ENCODE measurements at regions not wholly inside any gene's neighbourhood (a gene's known extent, or its start where the extent isn't known, plus 50 kb on each side); places are given as distances from the start of the nearest gene placed in this dataset.

DNA sequence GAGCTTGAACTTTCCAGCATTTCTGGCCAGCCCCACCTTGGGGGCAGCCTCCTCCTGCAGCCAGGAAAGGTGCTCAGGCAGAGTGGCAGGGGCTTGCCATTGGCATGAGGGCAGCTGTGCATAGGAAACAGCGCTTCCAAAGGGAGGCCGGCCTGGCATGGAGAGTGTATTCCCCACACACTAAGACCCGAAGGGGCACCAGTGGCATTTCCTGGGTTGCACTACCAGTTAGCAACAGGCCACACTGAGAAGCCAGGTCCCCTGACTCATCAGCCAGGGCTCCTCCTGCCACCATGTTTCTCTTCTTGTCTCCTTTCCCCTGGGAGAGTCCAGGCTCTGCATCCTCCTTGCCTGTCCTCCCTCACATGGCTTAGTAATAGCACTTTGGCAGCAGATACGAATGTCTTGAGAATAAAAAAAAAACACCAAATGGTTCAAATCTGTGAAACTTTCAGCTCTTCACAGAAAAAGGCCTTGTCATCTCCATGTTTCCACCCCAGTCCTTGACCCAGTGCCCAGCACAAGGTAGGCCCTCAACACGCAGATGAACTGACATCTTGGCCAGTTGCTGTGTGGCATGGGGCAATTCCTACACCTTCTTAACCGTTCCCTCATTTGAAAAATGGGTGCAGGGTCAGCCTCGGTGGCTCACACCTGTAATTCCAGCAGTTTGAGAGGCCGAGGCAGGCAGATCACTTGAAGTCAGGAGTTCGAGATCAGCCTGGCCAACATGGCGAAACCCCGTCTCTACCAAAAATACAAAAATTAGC lies 180.4 kb downstream of the SMAD6 start:
- peak overlapping the region; percentile 38 to 89 (median 83) for H3K27ac Mint-ChIP-seq

DNA sequence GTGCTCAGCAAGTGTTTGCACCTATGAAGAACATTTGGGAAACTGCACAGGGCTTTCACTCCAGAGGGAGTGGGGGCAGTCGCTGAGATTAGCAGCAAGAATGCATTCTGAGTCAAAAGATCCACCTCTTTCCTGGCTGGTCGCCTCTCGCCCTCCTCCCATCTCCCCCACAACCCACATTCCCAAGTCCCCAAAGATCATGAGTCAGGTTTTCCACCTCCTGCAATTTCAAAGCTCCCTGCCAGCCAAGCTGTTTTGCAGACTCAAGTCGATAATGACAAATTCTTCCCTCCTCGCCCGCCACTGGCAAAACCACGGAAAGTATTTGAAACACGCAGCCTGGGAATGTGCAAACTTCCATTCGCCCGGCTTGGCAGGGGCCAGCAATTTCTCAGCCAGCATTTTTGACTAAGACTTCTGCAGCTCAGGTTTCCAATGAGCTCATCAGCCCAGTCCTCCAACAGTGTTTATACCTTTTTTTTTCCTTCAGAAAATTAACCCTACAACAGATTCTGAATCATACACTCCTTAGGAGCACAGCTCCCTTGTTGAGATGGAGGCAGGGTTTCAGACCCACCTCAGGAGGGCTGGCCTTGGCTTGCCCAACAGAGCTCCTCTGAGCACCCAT lies 181.4 kb downstream of the SMAD6 start:
- Mint-ChIP-seq H3K27me3 (ENCODE audit: low read depth) (peaks cover 8% of the 10 kb centered on the region), H3K4me1 (peaks cover 48% of the 10 kb centered on the region), H3K36me3 (ENCODE audit: low read depth) (peaks cover 4% of the 10 kb centered on the region), H3K9me3 (peaks cover 9% of the 10 kb centered on the region), H3K27ac (peak overlapping the region; percentile 87 to 91 (median 89)), H3K4me3 (peak overlapping the region; percentile 4 to 72 (median 43))
- TF ChIP-seq, protein P1, sequence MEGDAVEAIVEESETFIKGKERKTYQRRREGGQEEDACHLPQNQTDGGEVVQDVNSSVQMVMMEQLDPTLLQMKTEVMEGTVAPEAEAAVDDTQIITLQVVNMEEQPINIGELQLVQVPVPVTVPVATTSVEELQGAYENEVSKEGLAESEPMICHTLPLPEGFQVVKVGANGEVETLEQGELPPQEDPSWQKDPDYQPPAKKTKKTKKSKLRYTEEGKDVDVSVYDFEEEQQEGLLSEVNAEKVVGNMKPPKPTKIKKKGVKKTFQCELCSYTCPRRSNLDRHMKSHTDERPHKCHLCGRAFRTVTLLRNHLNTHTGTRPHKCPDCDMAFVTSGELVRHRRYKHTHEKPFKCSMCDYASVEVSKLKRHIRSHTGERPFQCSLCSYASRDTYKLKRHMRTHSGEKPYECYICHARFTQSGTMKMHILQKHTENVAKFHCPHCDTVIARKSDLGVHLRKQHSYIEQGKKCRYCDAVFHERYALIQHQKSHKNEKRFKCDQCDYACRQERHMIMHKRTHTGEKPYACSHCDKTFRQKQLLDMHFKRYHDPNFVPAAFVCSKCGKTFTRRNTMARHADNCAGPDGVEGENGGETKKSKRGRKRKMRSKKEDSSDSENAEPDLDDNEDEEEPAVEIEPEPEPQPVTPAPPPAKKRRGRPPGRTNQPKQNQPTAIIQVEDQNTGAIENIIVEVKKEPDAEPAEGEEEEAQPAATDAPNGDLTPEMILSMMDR (IDR thresholded peaks at IDR 0.05; ENCODE audit: unreplicated experiment in 3 of 3), result no peak

More for the DNA sequence above, 180.4 kb downstream of the SMAD6 start:
- TF ChIP-seq, protein P1 (IDR thresholded peaks at IDR 0.05; ENCODE audit: unreplicated experiment in 3 of 3), result no peak
- H3K9me3 Mint-ChIP-seq, result no peaks in the 10 kb centered on the region
- H3K36me3 Mint-ChIP-seq (ENCODE audit: low read depth), result peaks cover 4% of the 10 kb centered on the region
- peaks cover 8% of the 10 kb centered on the region for H3K27me3 Mint-ChIP-seq (ENCODE audit: low read depth)
- H3K4me1 Mint-ChIP-seq, result peaks cover 58% of the 10 kb centered on the region
- peak overlapping the region in 1 of 3 experiments; percentile 8 for H3K4me3 Mint-ChIP-seq

DNA sequence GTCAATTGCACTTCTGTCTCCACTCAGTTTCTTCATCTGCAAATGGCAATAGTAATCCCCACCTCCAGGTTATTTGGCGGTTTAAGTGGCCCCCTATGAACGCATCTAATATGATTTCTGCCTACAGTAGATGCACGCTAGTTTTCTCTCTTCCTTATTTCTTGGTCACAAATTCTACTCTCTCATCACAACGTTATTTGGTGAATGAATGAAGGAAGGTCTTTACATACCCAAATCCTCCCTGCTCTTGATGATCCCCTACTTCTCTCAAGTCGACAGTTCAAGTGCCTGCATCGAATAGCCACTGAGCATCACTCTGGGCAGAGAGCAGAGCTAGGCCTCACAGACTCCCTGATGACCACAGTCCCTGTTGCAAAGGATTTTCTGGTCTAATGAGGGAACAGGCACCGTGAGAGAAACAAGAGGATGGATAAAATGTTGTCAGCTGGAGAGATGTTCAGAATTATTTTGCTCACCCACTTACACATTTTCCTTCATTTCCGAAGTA lies 181.2 kb upstream of the SMAD3 start:
- H3K27ac Mint-ChIP-seq, result peak overlapping the region; percentile 87 to 91 (median 89)
- TF ChIP-seq, protein P1 (IDR thresholded peaks at IDR 0.05; ENCODE audit: unreplicated experiment in 3 of 3), result no peak
- H3K4me1 Mint-ChIP-seq, result peaks cover 42% of the 10 kb centered on the region
- H3K9me3 Mint-ChIP-seq, result peaks cover 10% of the 10 kb centered on the region
- peaks cover 4% of the 10 kb centered on the region for H3K36me3 Mint-ChIP-seq (ENCODE audit: low read depth)
- no peak overlapping the region for H3K4me3 Mint-ChIP-seq
- H3K27me3 Mint-ChIP-seq (ENCODE audit: low read depth), result peaks cover 8% of the 10 kb centered on the region

DNA sequence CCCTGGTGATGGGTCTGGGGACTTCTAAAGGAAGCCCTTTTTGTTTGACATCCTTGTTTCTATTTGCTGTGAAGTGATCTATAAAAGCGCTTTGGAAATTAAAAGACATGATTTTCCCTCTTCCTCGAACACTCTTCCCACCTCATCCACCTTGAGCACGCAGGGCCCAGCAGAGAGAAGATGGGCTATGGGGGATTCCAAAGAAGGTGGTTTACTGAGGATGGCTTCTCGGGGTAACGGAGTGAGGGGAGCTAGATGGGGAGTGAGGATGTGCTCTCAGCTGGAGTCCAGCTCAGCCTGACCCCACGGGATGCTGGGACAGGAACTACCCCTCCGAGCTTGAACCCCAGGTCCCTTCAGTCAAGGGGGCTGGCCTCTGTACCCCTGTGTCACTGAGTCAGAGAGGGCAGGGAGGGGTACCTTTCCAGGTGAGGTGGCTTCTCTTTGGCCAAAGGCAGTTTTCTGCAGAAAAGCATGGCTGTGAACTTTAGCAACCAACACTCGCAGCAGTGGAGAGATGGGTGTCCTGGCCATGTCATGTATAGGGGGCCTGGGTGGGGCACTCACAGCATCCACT lies 180.7 kb upstream of the SMAD3 start:
- Mint-ChIP-seq H3K9me3 (peaks cover 10% of the 10 kb centered on the region), H3K36me3 (ENCODE audit: low read depth) (peaks cover 4% of the 10 kb centered on the region), H3K4me3 (no peak overlapping the region), H3K27ac (peak overlapping the region; percentile 87 to 91 (median 89)), H3K27me3 (ENCODE audit: low read depth) (peaks cover 8% of the 10 kb centered on the region), H3K4me1 (peaks cover 41% of the 10 kb centered on the region)
- TF ChIP-seq, protein P1 (IDR thresholded peaks at IDR 0.05; ENCODE audit: unreplicated experiment in 3 of 3), result no peak

DNA sequence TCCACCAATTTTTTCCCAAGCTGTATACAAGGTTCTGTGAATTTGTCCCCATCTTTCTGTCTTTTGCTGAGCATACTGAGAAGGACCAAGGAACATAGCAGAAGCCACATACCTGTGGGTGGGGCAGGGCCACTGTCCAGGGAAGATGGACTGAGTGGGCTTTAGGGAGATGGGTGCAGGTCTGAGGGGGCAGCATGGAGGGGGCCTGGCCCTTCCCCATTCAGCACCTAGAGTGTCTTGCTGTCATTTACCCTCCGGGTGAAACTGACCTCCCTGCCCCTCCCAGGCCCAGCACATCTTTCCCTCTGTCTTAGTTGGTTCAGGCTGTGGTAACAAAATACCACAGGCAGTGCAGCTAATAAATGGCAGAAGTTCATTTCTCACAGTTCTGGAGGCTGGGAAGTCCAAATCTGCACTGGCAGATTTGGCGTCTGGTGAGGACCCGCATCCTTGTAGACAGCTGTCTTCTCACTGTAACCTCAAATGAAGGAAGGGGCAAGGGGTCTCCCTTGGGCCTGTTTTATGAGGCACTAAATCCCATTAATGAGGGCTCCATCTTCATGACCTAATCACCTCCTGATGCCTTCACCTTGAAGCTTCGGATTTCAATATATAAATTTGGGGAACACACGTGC lies 180.0 kb upstream of the SMAD3 start:
- Mint-ChIP-seq H3K36me3 (ENCODE audit: low read depth) (peaks cover 4% of the 10 kb centered on the region), H3K4me1 (peaks cover 41% of the 10 kb centered on the region), H3K9me3 (peaks cover 10% of the 10 kb centered on the region), H3K27me3 (ENCODE audit: low read depth) (peaks cover 8% of the 10 kb centered on the region), H3K27ac (no peak overlapping the region), H3K4me3 (no peak overlapping the region)
- TF ChIP-seq, protein P1 (IDR thresholded peaks at IDR 0.05; ENCODE audit: unreplicated experiment in 3 of 3), result no peak
